KMS-11 (cell line): ENCODE measurements at regions not wholly inside any gene's neighbourhood (a gene's known extent, or its start where the extent isn't known, plus 50 kb on each side); places are given as distances from the start of the nearest gene placed in this dataset.

Experiments used
- H2AFZ ChIP-seq: fragments of 200-600 bp; sonication (generic); 2 replicates; pipeline ENCODE4 v1.6.1; 2016; ENCODE audit warnings: antibody characterized with exemption, mixed run types, low read depth
- H3K27ac ChIP-seq: fragments of 200-600 bp; sonication (generic); 2 replicates; pipeline ENCODE4 v1.6.1; 2016; ENCODE audit warnings: mild to moderate bottlenecking, mixed run types
- H3K27me3 ChIP-seq: fragments of 200-600 bp; sonication (generic); 2 replicates; pipeline ENCODE4 v1.6.1; 2017; ENCODE audit warnings: mild to moderate bottlenecking, low read depth, mixed run types, moderate library complexity; ENCODE audit not compliant: insufficient read depth
- H3K36me3 ChIP-seq: fragments of 200-600 bp; sonication (generic); 2 replicates; pipeline ENCODE4 v1.6.1; 2017; ENCODE audit warnings: mild to moderate bottlenecking, mixed run types; ENCODE audit not compliant: insufficient read depth
- H3K4me1 ChIP-seq: fragments of 200-600 bp; sonication (generic); 2 replicates; pipeline ENCODE4 v1.6.1; 2016; ENCODE audit warnings: mild to moderate bottlenecking, low read depth, mixed run types; ENCODE audit not compliant: poor library complexity, severe bottlenecking
- H3K4me2 ChIP-seq: fragments of 200-600 bp; sonication (generic); 2 replicates; pipeline ENCODE4 v1.7.0; 2016; ENCODE audit warnings: mild to moderate bottlenecking, mixed run types
- H3K4me3 ChIP-seq: fragments of 200-600 bp; sonication (generic); IDR thresholded peaks from 2 replicates; pipeline ENCODE4 v1.6.1; 2017; ENCODE audit warnings: low read depth, low read length, mixed read lengths; ENCODE audit not compliant: insufficient read depth
- H3K79me2 ChIP-seq: fragments of 200-600 bp; sonication (generic); 2 replicates; pipeline ENCODE4 v1.6.1; 2016; ENCODE audit warnings: low read depth, mixed run types; ENCODE audit not compliant: insufficient read depth
- H3K9ac ChIP-seq: fragments of 200-600 bp; sonication (generic); 2 replicates; pipeline ENCODE4 v1.6.1; 2016; ENCODE audit warnings: mild to moderate bottlenecking, mixed run types
- H4K20me1 ChIP-seq: fragments of 200-600 bp; sonication (generic); 2 replicates; pipeline ENCODE4 v1.6.1; 2016; ENCODE audit warnings: mild to moderate bottlenecking, mixed run types; ENCODE audit not compliant: insufficient read depth
- TF ChIP-seq, protein P1 (sequence below): fragments of 200-600 bp; sonication (generic); conservative IDR thresholded peaks from 2 replicates; pipeline ENCODE4 v1.6.1; 2017; ENCODE audit warnings: low read depth, mild to moderate bottlenecking, antibody characterized with exemption, low read length, moderate library complexity, mixed read lengths

- TF ChIP-seq, protein P1, sequence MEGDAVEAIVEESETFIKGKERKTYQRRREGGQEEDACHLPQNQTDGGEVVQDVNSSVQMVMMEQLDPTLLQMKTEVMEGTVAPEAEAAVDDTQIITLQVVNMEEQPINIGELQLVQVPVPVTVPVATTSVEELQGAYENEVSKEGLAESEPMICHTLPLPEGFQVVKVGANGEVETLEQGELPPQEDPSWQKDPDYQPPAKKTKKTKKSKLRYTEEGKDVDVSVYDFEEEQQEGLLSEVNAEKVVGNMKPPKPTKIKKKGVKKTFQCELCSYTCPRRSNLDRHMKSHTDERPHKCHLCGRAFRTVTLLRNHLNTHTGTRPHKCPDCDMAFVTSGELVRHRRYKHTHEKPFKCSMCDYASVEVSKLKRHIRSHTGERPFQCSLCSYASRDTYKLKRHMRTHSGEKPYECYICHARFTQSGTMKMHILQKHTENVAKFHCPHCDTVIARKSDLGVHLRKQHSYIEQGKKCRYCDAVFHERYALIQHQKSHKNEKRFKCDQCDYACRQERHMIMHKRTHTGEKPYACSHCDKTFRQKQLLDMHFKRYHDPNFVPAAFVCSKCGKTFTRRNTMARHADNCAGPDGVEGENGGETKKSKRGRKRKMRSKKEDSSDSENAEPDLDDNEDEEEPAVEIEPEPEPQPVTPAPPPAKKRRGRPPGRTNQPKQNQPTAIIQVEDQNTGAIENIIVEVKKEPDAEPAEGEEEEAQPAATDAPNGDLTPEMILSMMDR: no peak
These were observed 124.1 kb upstream of the UQCRFS1 start for GRCh38 chr19:29337029-29337428.

DNA sequence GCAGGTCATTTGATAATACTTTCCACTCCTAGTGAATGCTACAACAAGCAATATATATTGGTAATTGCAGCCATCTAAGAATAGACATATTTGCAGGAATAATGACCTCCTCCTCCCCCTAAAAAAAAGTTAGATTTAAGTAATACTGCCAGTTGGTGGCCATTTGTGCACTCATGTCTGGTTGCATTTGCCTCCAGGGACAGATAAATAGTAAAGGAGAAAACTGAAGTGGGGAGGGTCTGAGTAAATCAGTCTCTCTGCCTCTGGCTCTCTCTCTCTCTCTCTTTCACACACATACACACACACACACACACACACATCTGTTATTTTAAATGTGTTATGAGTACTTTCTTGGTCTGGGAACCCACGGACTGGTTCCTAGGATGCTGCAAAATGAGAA lies 125.5 kb upstream of the UQCRFS1 start:
- Histone ChIP-seq H4K20me1 (no peaks in the 10 kb centered on the region), H3K4me3 (no peak overlapping the region), H3K79me2 (no peaks in the 10 kb centered on the region), H3K4me1 (no peaks in the 10 kb centered on the region), H3K27ac (no peak overlapping the region), H3K4me2 (no peak overlapping the region), H2AFZ (no peak overlapping the region), H3K36me3 (no peaks in the 10 kb centered on the region), H3K9ac (no peak overlapping the region), H3K27me3 (no peaks in the 10 kb centered on the region)
- TF ChIP-seq, protein P1: no peak

More at GRCh38 chr19:29337029-29337428, 124.1 kb upstream of the UQCRFS1 start:
- Histone ChIP-seq H3K4me1 (no peaks in the 10 kb centered on the region), H3K9ac (no peak overlapping the region), H3K27ac (no peak overlapping the region), H4K20me1 (no peaks in the 10 kb centered on the region), H3K36me3 (no peaks in the 10 kb centered on the region), H2AFZ (no peak overlapping the region), H3K79me2 (no peaks in the 10 kb centered on the region), H3K4me3 (no peak overlapping the region), H3K27me3 (no peaks in the 10 kb centered on the region), H3K4me2 (no peak overlapping the region)

DNA sequence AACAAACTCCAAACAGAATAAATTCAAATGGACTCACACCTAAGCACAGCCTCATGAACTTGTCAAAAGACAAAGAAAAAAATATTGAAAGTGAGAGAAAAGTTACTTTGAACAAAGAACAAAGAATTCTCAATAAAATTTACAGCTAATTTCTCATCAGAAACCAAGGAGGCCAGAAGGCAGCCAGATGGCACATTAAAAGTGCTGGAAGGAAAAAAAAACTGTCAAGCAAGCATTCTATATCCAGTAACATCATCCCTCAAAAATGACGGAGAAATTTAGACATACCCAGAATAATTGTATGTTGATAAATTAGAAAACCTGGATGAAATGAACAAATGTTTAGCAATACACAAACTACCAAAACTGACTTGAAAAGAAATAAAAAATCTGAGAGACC lies 129.8 kb upstream of the UQCRFS1 start:
- no peaks in the 10 kb centered on the region for H3K36me3 ChIP-seq
- H3K4me2 ChIP-seq: no peak overlapping the region
- no peak overlapping the region for H3K9ac ChIP-seq
- H3K79me2 ChIP-seq: no peaks in the 10 kb centered on the region
- H3K4me3 ChIP-seq: no peak overlapping the region
- no peaks in the 10 kb centered on the region for H3K27me3 ChIP-seq
- no peaks in the 10 kb centered on the region for H3K4me1 ChIP-seq
- TF ChIP-seq, protein P1: no peak
- no peaks in the 10 kb centered on the region for H4K20me1 ChIP-seq
- no peak overlapping the region for H3K27ac ChIP-seq
- H2AFZ ChIP-seq: no peak overlapping the region

DNA sequence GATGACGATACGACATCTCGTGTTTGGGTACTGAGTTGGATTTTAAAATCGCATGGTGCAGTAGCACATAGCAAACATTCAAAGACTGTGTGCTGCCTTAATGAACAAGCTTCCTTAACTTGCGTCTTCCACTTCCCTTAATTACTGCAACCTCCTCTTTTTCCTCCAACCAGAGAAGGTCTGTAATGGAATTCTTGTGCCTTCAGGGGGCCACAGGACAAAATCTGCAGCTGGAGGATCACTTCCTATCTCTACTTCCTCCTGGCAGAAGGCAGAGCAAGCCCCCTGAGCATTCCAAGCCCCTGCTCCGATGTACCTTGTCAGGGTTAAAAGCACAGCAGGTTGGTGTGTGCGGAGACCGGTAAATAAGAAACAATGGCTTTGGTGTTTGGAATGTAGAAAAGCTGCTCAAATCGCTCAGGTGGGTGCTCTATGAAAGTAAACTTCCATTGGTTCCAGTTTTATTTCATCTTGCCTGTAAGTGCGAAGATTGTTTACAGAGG lies 151.3 kb upstream of the UQCRFS1 start:
- no peaks in the 10 kb centered on the region for H4K20me1 ChIP-seq
- H3K9ac ChIP-seq: no peak overlapping the region
- no peaks in the 10 kb centered on the region for H3K36me3 ChIP-seq
- H3K79me2 ChIP-seq: no peaks in the 10 kb centered on the region
- no peak overlapping the region for H3K4me2 ChIP-seq
- H3K4me3 ChIP-seq: no peak overlapping the region
- TF ChIP-seq, protein P1: no peak
- H3K27me3 ChIP-seq: 0 out of 2 replicates have a peak, but pooled peaks cover 3% of the 10 kb centered on the region
- H2AFZ ChIP-seq: no peak overlapping the region
- H3K27ac ChIP-seq: no peak overlapping the region
- no peaks in the 10 kb centered on the region for H3K4me1 ChIP-seq
